C4-2B (cell line): ENCODE measurements at regions not wholly inside any gene's neighbourhood (a gene's known extent, or its start where the extent isn't known, plus 50 kb on each side); places are given as distances from the start of the nearest gene placed in this dataset.

Experiments used
- ZFX ChIP-seq: fragments of 450-650 bp; IDR thresholded peaks from 2 replicates; pipeline ENCODE4 v1.6.1; 2017
- TF ChIP-seq, protein P1 (sequence below): fragments of 450-650 bp; conservative IDR thresholded peaks from 2 replicates; pipeline ENCODE4 v1.5.1; 2017; ENCODE audit warnings: mild to moderate bottlenecking

GRCh38 chr3:72604328-72604727 is 243.9 kb downstream of the SHQ1 start:
- TF ChIP-seq, protein P1, sequence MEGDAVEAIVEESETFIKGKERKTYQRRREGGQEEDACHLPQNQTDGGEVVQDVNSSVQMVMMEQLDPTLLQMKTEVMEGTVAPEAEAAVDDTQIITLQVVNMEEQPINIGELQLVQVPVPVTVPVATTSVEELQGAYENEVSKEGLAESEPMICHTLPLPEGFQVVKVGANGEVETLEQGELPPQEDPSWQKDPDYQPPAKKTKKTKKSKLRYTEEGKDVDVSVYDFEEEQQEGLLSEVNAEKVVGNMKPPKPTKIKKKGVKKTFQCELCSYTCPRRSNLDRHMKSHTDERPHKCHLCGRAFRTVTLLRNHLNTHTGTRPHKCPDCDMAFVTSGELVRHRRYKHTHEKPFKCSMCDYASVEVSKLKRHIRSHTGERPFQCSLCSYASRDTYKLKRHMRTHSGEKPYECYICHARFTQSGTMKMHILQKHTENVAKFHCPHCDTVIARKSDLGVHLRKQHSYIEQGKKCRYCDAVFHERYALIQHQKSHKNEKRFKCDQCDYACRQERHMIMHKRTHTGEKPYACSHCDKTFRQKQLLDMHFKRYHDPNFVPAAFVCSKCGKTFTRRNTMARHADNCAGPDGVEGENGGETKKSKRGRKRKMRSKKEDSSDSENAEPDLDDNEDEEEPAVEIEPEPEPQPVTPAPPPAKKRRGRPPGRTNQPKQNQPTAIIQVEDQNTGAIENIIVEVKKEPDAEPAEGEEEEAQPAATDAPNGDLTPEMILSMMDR = no peak
- no peak for TF ChIP-seq ZFX
